DND-41 (cell line): ENCODE measurements at regions not wholly inside any gene's neighbourhood (a gene's known extent, or its start where the extent isn't known, plus 50 kb on each side); places are given as distances from the start of the nearest gene placed in this dataset.

ENCODE experiments used
- CTCF ChIP-seq: IDR thresholded peaks from 2 replicates; pipeline ENCODE4 v1.5.1; 2012; ENCODE audit warnings: borderline replicate concordance, low read length, moderate library complexity, mild to moderate bottlenecking; ENCODE audit not compliant: poor library complexity, severe bottlenecking; ENCODE audit errors: extremely low read depth
- EZH2 ChIP-seq: IDR thresholded peaks from 3 replicates; pipeline ENCODE4 v1.6.1; 2012; ENCODE audit warnings: borderline replicate concordance, low read depth, mild to moderate bottlenecking, moderate library complexity, low read length, inconsistent platforms; ENCODE audit not compliant: severe bottlenecking

DNA sequence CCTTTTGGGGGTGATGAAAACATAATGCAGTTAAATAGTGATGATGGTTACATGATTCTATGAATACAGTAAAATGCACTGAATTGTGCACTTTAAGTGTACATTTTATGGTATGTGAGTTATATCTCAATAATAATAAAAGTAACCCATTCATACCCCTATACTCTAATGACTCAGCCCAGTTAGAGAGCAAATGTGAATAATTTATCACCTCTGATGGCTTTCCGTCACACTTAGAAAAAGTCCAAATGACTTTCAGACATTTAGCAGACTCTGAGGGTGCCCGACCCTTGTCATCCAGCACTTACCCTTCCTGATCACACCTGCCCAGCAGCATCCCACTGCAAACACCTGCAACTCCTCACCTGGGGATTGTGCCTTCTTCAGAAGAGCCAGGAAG lies 148.1 kb upstream of the MAF start:
- TF ChIP-seq EZH2 (no peak), CTCF (no peak)
